WTC11 (cell line): ENCODE measurements at regions not wholly inside any gene's neighbourhood (a gene's known extent, or its start where the extent isn't known, plus 50 kb on each side); places are given as distances from the start of the nearest gene placed in this dataset.

Experiments
- ELF4 ChIP-seq: sonication (generic); formaldehyde crosslinking; IDR thresholded peaks from 2 replicates; pipeline ENCODE4 v1.8.1; 2022; ENCODE audit warnings: low read depth, mild to moderate bottlenecking, moderate library complexity, missing genetic modification reagents
- RELA ChIP-seq: sonication (generic); formaldehyde crosslinking; IDR thresholded peaks from 2 replicates; pipeline ENCODE4 v1.8.1; 2022; ENCODE audit warnings: missing genetic modification reagents, mild to moderate bottlenecking, borderline replicate concordance
- TF ChIP-seq, protein P1 (sequence below): sonication (generic); formaldehyde crosslinking; IDR thresholded peaks from 2 replicates; pipeline ENCODE4 v1.8.1; 2023; ENCODE audit warnings: mild to moderate bottlenecking, missing genetic modification reagents, moderate library complexity
- TF ChIP-seq, protein P2 (sequence below): sonication (generic); formaldehyde crosslinking; IDR thresholded peaks from 2 replicates; pipeline ENCODE4 v1.8.0; 2022; ENCODE audit warnings: mild to moderate bottlenecking, missing genetic modification reagents
- TF ChIP-seq, protein P3 (sequence below): fragments of 200-600 bp; IDR thresholded peaks from 2 replicates; pipeline ENCODE4 v1.8.0; 2022; ENCODE audit warnings: antibody characterized with exemption

DNA sequence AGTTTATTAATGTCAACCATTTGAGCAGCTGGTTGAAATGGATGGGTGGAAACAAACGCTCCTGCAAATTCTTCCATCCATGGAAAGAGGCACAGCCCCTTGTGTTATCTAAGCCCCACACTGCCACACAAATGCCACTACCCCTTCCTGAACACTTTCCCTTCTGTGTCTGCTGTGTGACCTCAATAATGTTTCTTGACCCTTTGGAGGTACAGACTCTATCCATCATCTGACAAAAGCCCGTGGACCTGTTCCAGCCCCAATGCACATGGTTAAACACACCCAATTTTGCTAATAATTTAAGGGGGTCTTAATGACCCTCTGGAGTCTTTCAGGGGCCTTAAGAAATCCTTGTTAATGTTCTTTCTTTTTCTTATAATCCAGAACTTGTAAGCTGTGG lies 482.2 kb upstream of the CFAP20DC start:
- TF ChIP-seq, protein P1, sequence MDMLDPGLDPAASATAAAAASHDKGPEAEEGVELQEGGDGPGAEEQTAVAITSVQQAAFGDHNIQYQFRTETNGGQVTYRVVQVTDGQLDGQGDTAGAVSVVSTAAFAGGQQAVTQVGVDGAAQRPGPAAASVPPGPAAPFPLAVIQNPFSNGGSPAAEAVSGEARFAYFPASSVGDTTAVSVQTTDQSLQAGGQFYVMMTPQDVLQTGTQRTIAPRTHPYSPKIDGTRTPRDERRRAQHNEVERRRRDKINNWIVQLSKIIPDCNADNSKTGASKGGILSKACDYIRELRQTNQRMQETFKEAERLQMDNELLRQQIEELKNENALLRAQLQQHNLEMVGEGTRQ (CRISPR knock-in tag), result no peak
- TF ChIP-seq RELA (CRISPR knock-in tag) (no peak), ELF4 (no peak)
- TF ChIP-seq, protein P2, sequence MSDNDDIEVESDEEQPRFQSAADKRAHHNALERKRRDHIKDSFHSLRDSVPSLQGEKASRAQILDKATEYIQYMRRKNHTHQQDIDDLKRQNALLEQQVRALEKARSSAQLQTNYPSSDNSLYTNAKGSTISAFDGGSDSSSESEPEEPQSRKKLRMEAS (CRISPR knock-in tag), result no peak
- TF ChIP-seq, protein P3, sequence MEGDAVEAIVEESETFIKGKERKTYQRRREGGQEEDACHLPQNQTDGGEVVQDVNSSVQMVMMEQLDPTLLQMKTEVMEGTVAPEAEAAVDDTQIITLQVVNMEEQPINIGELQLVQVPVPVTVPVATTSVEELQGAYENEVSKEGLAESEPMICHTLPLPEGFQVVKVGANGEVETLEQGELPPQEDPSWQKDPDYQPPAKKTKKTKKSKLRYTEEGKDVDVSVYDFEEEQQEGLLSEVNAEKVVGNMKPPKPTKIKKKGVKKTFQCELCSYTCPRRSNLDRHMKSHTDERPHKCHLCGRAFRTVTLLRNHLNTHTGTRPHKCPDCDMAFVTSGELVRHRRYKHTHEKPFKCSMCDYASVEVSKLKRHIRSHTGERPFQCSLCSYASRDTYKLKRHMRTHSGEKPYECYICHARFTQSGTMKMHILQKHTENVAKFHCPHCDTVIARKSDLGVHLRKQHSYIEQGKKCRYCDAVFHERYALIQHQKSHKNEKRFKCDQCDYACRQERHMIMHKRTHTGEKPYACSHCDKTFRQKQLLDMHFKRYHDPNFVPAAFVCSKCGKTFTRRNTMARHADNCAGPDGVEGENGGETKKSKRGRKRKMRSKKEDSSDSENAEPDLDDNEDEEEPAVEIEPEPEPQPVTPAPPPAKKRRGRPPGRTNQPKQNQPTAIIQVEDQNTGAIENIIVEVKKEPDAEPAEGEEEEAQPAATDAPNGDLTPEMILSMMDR, result no peak
